GM10266 (cell line): ENCODE measurements at regions not wholly inside any gene's neighbourhood (a gene's known extent, or its start where the extent isn't known, plus 50 kb on each side); places are given as distances from the start of the nearest gene placed in this dataset.

Experiments used
- DNase-seq: peaks from one replicate; pipeline ENCODE4 v3.0.0; 2012; ENCODE audit errors: extremely low spot score
- CTCF ChIP-seq: IDR thresholded peaks from 2 replicates; pipeline ENCODE4 v1.5.1; 2012; ENCODE audit warnings: mild to moderate bottlenecking, low read depth; ENCODE audit not compliant: control insufficient read depth, insufficient read depth; ENCODE audit errors: missing control alignments

GRCh38 chr4:28351102-28351501 lies 1490.5 kb downstream of the STIM2 start:
- no peak for TF ChIP-seq CTCF
- no peak for DNase-seq

- TF ChIP-seq CTCF, result no peak
- no peak for DNase-seq
Measured at GRCh38 chr4:28351826-28352225, 1491.2 kb downstream of the STIM2 start.

- DNase-seq, result no peak
- TF ChIP-seq CTCF, result no peak
Measured at GRCh38 chr4:28354880-28355656, 1494.4 kb downstream of the STIM2 start.

- DNase-seq, result no peak
- TF ChIP-seq CTCF, result no peak
Measured at GRCh38 chr4:28357990-28358389, 1497.3 kb downstream of the STIM2 start.

GRCh38 chr4:28358606-28359005 lies 1498.0 kb downstream of the STIM2 start:
- no peak for TF ChIP-seq CTCF
- DNase-seq, result no peak

GRCh38 chr4:28360681-28361080 lies 1500.0 kb downstream of the STIM2 start:
- DNase-seq, result no peak
- no peak for TF ChIP-seq CTCF

GRCh38 chr4:28362169-28362568 lies 1501.5 kb downstream of the STIM2 start:
- no peak for DNase-seq
- TF ChIP-seq CTCF, result no peak
